NCI-H345 treated with DMSO at 0.1 percent for 48 hours (cell line): ENCODE measurements at regions not wholly inside any gene's neighbourhood (a gene's known extent, or its start where the extent isn't known, plus 50 kb on each side); places are given as distances from the start of the nearest gene placed in this dataset.
A peak's percentile ranks its signal among the peaks of the same experiment; 100 is the strongest.
"Not testable (repeated sequence)": the region's sequence is repeated elsewhere in the genome, so short reads cannot be mapped to it uniquely, and the experiment has no call there.

Experiments used
- DNase-seq: peaks from one replicate; lab custom pipeline; 2025; ENCODE audit not compliant: unreplicated experiment; lab: John Stamatoyannopoulos, UW

DNA sequence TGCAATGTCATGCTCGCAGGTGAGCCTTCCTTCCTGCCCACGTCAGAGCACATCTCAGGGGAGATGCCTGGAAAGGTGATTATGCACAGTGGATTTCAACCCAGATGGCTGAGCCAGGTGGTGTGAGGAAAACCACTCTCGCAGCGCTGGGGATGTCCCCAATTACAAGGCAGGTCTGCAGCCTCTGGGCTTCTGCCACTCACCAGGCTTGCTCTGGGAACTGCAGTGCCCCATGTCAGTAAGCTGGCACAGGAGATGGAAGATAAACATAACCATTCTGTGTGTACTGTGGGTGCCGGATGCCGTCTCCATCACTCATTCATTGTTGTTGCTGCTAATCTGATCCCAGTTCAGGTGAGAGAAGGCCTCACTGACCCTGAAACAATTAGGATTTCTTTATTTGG is 222.9 kb upstream of the PITRM1 start:
- peak; percentile 30 for DNase-seq

DNA sequence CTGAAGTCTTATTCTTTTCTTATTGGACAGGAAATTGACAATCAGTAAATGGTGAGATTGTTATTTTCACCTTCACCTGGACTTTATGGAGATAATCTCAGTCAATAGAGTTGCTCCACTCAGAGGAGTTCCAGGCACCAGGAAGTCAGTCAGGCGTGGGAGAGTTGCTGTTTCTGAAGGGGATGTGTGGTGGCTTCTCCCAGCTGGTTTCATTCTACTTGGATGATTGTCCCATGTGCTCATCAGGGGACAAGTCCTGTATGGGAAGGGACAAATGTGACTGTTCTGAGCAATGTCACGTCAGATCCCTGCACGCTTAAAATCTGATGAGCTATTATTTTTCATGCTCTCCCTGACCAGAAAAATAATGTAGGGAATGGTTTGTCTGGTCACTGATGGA is 222.5 kb upstream of the PITRM1 start:
- DNase-seq, result no peak

DNA sequence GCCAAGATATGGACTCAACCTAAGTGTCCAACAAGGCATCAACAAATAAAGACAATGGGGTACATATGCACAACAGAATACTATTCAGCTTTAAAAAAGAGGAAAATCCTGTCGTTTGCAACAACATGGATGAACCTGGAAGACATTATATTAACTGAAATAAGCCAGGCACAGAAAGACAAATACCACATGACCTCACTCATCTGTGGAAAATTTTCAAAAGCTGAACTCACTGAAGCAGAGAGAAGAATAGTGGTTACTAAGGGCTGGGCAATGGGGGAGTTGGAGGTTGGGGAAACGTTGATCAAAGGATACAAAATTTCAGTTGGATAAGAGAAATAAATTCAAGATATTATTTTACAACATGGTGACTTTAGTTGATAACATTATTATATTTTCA is 221.4 kb upstream of the PITRM1 start:
- DNase-seq, result no peak

DNA sequence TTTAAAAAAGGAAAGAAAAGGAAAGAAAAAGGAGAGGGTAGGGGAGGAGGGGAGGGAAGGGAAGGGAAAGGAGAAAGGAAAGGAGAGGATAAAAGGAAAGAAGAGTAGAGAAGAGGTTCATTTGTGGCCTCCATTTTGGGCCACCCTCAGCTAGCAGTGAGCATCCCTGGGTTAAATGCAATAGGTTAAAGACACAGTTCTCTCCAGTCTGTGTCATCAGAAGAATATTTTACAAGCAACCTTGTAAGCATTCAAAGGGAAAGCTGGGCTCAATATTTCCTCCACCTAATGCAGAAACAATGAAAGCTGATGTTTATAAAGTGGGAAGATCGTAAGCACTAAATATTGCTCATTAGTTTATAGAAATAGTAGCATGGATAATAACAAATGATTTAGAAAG is 219.1 kb upstream of the PITRM1 start:
- DNase-seq, result no peak

DNA sequence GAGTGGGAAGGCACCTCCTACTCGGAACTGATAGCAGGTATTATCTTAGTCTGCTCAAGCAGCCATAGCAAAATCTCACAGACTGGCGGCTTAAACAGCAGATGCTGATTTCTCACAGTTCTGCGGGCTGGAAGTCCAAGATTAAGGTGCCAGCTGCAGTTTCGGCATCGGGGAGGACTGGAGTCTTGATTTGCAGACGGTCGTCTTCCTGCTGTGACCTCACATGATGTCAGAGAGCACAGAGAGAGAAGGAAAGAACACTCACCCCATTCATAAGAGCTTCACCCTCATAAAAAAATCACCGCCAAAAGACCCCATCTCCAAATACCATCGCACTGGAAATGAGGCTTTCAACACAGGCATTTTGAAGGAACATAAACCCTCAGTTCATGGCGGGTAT is 216.5 kb upstream of the PITRM1 start:
- DNase-seq, result no peak

DNA sequence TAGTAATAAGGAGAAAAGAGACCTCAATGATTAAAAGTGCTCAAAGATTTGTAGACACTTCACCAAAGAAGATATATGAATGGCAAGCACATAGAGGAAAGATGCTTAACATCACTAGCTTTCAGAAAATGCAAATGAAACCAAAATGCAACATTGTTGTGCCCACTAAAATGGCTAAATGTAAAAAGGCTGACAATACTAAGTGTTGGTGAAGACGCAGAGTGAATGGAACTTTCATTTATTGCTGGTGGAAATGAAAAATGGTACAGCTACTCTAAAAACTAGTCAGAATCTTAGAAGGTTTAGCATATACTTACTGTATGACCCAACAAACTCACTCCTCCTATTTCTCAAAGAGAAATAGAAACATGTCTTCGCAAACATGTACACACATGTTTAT is 212.9 kb upstream of the PITRM1 start:
- DNase-seq, result no peak

DNA sequence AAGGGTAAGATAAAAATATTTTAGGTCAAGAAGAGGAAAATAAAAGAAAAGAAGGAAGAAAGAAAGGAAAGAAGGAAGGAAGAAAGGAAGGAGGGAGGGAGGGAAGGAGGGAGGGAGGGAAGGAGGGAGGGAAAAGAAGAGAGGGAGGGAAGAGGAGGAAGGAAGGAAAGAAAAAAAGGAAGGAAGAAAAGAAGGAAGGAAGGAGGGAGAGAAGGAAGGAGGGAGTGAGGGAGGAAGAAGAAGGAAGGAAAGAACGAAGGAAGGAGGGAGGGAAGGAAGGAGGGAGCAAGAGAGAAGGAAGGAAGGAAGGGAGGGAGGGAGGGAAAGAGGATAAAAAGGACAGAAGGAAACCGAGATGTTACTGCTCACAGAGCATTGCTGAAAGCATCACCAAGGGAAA is 209.5 kb upstream of the PITRM1 start:
- DNase-seq, result no peak

DNA sequence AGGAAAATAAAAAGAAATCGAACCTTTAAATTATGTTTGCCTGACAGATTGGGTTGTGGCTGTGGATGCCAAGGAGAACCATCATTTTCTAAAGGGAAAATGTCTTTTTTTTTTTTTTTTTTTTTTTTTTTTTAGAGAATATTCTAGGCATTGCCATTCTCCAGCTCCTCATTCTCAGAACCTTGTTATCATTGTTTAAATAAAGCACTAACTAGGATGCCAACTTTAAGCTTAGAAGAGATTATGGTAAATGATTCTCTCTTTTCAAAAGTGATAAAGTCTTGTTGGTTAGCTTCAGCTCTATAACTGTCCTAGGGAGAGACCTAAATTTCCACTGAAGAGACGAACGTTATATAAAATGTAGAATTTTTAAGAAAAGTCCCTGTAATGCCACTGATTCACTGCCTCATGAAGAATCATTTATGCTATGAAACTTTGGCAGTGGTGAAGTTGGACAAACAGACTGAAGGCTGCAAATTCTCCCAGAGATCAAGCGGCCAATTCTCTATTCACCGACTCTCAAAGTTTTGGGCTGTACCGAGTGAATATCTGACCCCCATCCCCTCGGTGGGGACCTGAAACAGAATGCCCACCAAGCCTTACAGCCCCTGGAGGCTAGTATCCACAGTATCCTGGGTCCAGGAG is 207.9 kb upstream of the PITRM1 start:
- no peak for DNase-seq

DNA sequence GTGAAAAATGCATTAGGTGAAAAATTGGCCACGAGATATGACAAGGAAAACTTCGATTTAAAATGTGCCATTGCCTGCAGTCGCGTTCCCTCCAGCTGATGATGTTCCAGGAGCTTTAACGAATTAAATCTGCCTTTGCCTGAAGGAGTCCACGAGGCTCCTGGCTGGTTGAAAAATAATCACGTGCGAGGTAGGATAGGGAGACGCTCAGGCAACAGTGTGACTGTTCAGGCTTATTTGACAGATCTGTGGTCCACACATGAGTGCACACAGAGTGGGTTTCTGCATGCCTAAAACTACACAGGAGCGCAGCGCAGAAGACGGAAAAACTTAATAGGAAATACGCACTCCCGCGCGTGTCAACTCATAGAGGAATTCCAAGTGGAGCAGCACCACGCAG is 204.0 kb upstream of the PITRM1 start:
- no peak for DNase-seq

DNA sequence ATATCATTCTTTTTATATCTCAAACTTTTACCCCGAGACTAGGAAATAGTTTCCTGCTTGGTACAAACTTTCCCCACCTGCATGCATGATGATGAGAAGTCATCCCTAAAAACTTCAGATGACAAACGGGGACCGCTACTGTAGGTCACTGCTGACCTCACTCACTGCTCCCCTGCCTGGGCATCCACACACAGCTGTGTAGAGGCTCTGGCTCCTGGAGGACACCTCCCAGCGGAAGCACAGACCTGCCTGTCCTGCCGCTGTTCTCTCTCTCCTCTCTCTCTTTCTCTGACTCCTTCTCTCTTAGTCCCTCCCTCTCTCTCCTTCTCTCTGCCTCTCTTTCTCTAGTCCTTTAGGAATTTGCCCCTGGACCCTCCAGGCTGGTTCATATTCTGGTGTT is 202.9 kb upstream of the PITRM1 start:
- no peak for DNase-seq

DNA sequence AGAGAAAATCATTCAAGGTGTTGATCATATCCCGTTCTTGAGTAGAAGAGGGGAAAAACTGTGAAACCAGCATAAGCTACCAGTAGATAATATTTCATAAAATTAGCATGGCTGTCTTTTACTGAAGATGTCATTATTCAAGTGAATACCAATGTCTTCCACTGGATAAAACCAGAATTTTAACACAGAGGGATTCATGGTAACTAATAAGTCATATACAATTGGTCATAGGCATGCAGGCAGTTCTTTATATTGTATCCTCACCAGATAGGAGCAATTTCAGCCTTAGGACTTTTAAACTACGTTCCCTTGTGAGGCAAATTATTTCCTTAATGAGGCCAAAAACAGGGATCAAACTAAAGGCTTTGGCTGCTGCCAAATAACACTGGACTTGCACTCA is 202.3 kb upstream of the PITRM1 start:
- no peak for DNase-seq

DNA sequence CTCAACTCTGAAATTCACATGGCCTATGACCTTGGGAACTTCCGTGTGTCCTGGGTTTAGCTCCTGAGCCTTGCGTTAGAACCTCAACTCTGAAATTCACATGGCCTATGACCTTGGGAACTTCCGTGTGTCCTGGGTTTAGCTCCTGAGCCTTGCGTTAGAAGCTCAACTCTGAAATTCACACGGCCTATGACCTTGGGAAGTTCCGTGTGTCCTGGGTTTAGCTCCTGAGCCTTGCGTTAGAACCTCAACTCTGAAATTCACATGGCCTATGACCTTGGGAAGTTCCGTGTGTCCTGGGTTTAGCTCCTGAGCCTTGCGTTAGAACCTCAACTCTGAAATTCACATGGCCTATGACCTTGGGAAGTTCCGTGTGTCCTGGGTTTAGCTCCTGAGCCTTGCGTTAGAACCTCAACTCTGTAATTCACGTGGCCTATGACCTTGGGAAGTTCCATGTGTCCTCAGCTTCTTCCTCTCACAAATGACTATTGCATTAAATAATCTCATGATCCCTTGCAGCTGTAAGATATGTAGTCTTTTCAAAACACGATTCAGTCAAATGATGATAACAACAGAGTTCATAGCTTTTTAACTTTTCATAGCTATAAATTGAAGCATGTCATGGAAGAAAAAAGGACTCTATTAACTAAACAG is 200.9 kb upstream of the PITRM1 start:
- not testable (repeated sequence) for DNase-seq

DNA sequence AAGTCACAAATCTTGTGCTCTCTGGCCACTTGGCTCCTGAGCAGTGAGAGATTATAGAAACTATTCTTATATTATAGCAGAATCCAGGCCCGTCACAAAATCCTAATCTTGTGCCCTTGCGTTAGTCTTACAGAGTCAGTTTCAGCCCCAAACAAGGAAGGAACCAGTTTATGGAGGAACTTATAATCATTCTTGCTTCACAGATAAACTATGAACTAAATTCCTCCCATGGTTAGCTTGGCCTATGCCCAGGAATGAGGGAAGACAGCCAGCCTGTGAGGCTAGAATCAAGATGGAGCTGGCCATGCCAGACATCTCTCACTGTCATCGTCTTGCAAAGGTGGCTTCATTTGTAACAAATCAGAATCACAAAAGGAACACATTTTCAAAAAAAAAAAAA is 199.7 kb upstream of the PITRM1 start:
- no peak for DNase-seq

DNA sequence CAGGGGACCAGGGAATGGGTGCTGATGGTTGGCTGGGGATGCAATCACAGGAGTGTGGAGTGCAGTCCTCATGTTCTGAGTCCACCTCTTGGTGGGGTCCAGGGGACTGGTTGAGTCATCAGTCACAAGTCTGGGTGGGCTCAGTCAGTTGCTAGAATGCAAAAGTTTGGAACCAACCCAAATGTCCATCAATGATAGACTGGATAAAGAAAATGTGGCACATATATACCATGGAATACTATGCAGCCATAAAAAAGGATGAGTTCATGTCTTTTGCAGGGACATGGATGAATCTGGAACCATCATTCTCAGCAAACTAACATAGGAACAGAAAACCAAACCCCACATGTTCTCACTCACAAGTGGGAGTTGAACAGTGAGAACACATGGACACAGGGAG is 199.0 kb upstream of the PITRM1 start:
- not testable (repeated sequence) for DNase-seq

DNA sequence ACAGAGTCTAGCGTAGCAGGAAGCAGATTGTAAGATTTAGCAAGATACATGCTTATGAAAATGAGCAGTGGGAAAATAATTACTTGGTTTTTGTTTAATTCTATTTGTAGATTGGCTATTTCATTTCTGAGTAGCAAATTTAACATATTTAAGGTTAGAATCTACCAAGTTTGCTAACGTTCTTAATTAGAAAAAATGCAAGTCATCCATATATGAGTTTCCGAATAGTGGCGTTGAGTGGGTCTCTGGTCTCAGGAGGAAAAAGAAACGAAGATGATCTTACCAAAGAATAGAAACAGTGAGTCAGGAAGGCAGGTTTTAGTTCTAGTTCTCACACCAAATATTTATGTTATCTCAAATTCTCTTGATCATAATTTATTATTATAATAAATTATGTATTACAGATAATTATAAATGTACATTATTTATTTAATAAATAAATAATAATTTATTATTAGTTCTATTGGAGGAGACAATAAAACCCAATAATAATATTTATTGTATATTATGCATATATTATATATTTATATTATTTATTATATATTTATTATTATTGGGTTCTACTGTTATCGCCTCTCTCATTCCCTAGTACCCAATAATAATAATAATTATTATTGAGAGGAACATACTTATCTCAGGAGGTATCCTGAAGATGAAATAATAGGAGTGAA is 194.3 kb upstream of the PITRM1 start:
- no peak for DNase-seq

DNA sequence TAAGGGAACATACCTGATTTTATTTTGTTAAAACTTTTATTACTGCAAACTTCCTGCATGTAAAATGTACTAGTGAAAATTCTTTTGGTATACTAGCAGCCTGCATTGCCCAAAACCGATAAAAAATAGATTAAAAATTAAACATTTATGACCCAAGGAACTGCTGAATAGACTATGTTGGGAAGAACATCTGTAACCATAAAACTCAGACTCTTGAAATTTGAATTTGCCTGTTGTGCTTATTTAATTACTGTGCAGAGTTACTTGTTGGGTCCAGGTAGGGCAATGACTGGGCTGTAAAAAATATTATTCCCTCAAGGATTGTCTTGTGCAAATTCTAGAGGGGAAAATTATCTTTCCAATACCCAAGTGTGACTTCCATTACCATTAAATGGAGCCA is 193.5 kb upstream of the PITRM1 start:
- DNase-seq, result peak; percentile 38

DNA sequence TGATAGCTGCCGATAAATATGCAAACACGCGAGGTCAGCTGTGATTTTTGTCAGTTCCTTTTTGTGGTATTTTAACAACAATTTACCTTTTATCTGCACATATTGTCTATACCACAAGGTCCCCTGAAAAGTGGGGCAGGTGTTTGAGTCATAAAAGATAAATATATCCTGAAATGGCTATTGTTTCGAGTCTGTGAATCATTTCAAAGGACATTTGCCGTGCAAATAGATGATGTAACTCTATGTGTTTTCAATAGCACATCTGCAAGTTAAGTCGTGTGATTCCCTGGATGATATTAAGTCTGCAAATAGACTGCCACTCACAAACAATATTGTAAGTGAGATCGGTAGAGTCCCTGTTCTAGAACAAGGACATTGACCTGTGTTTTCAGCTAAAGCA is 193.0 kb upstream of the PITRM1 start:
- peak; percentile 76 for DNase-seq

DNA sequence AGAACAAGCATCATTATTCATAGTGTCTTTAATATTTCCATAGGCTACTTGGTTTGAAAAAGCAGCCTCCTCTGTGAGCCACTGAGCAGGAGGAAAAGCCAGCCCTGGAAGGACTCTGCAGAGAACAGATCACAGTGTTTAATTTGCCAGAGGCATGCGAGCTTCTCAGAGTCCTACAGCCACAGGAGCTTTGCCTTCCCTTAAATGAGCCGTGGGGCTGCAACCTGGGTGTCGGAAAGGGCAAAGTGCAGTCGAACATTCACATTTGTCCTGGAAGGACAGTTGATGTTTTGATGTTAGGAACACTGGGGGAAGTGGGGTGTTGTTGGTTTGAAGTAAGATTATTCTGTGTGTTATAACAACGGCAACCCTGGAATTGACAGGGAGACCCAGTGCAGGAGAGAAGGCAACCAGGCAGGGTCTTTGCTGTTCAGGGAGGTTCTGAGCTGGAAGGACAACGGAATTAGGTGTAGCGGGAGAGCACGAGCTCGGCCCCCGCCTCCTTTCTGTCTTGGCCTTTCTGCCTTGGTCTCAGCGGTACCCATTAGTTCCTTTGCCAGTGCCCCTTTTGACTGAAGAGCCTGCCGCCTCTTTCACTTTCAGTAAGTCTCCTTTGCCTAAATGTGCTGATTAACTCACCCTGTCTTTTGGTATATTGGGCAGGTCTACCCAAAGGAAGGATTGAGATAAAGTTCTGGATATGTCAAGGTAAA is 192.3 kb upstream of the PITRM1 start:
- DNase-seq, result peak; percentile 40

DNA sequence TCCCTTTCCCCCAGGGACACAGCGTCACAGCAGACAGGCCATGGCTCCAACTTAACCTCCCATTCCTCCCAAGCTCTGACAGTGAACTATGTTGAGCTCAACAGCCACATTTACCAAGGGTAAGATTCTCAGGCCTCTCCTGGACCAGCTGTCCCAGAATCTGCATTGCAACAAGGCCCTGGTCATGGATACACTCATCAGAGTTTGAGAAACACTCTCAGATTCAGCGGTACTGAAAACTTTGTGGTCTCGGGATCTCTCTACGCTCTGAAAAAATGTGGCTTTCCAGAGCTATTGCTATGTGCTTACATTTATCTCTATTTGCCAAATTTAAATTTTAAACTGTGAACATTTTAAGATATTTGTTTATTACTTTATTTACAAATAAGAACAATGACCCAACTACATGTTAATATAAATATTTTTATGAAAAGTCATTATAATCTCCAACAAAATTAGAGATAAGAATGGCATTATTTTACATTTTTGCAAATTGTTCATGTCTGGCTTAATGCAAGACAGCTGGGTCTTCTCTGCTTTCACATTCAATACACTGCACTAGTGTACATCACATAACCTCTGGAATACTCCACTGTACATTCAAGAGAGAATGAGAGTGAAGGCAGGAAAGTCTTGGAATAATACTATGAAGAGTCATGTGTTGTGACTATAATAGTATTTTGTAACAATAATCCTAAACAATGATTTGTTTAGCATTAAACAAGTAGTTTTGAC is 190.9 kb upstream of the PITRM1 start:
- no peak for DNase-seq

DNA sequence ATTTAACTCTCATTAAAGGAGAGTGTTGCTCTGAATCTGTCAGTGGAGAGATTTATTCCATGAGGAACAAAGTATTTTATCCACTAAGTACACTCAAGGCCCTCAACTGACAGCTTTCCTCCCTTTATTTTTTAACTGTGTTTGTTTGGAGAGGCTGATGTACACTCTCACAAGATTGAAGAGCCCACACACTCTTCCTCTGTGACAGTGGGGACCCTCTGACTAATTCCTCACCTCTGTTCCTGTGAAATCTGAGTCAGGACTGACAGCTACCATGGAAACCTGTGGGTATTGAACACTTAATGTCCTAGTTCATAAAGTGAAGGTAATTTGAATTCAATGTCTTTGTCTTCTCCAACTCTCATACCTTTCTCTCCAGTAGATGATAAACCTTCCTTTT is 189.8 kb upstream of the PITRM1 start:
- DNase-seq, result no peak

DNA sequence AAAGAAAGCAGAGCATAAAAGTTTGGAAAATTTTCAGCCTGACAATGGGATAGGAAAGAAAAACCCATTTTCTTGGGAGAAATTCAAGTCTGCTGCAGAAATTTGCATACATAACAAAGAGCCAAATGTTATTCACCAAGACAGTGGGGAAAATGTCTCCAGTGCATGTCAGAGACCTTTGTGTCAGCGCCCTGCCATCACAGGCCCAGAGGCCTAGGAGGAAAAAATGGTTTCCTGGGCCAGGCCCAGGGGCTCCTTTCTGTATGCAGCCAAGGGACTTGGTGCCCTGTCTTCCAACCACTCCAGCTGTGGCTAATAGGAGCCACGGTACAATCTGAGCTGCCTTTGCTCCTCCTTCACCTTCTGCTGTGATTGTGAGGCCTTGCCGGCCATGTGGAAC is 189.1 kb upstream of the PITRM1 start:
- no peak for DNase-seq
